ENCODE measurements at regions not wholly inside any gene's neighbourhood (a gene's known extent, or its start where the extent isn't known, plus 50 kb on each side); places are given as distances from the start of the nearest gene placed in this dataset.
"Not testable (repeated sequence)": the region's sequence is repeated elsewhere in the genome, so short reads cannot be mapped to it uniquely, and the experiment has no call there.

GRCh38 chr2:14788814-14789213 lies 156.3 kb downstream of the LRATD1 start:
- TF ChIP-seq CTCF (IDR thresholded peaks at IDR 0.05; ENCODE audit: insufficient read depth, low read depth, low read length); EZH2 (IDR thresholded peaks at IDR 0.05; ENCODE audit: insufficient read depth, low read length): not testable (repeated sequence)
